Breast epithelium (tissue), 4 donors: ENCODE measurements at regions not wholly inside any gene's neighbourhood (a gene's known extent, or its start where the extent isn't known, plus 50 kb on each side); places are given as distances from the start of the nearest gene placed in this dataset.

ENCODE experiments used
- DNase-seq, 2 donors: peaks; one replicate each; pipeline ENCODE4 v3.0.0-alpha.2; 2019; ENCODE audit warnings: low spot score in 2 of 2
- H3K27ac ChIP-seq, 2 donors: fragments of 200-600 bp; sonication (generic) in 1 of 2; one replicate each; pipeline ENCODE4 v1.5.1; 2016 to 2019; ENCODE audit warnings: mild to moderate bottlenecking in 1 of 2
- H3K27me3 ChIP-seq, 2 donors: fragments of 200-600 bp; sonication (generic) in 1 of 2; one replicate each; pipeline versions ENCODE4 v1.5.1 to v1.6.0; 2017 to 2019; ENCODE audit warnings: control low read depth in 1 of 2, mild to moderate bottlenecking in 1 of 2
- H3K36me3 ChIP-seq: fragments of 200-600 bp; one replicate; pipeline ENCODE4 v1.5.1; 2019
- H3K4me1 ChIP-seq, 2 donors: fragments of 200-600 bp; sonication (generic); one replicate each; pipeline ENCODE4 v1.5.1; 2016 to 2019; ENCODE audit warnings: control low read depth in 1 of 2
- H3K4me3 ChIP-seq, 3 donors: fragments of 200-600 bp; sonication (generic); 1 replicate in 2 of 3; 2 replicates in 1 of 3; pipeline ENCODE4 v1.5.1; 2016 to 2019; ENCODE audit warnings: mild to moderate bottlenecking in 3 of 3, moderate library complexity in 2 of 3
- H3K9me3 ChIP-seq, 2 donors: fragments of 200-600 bp; sonication (generic) in 1 of 2; one replicate each; pipeline ENCODE4 v1.5.1; 2016 to 2019; ENCODE audit warnings: control low read depth in 1 of 2
- CTCF ChIP-seq, 3 donors: fragments of 450-650 bp; IDR thresholded peaks; one replicate each; pipeline ENCODE4 v1.5.1; 2016 to 2017; ENCODE audit warnings: antibody characterized with exemption in 3 of 3, mild to moderate bottlenecking in 3 of 3, moderate library complexity in 3 of 3
- POLR2A ChIP-seq: fragments of 450-650 bp; IDR thresholded peaks from one replicate; pipeline ENCODE4 v1.6.1; 2016; ENCODE audit warnings: antibody characterized with exemption, mild to moderate bottlenecking, moderate library complexity
- POLR2AphosphoS5 ChIP-seq, 3 donors: sonication (generic); formaldehyde crosslinking; IDR thresholded peaks; one replicate each; pipeline ENCODE4 v1.6.1; 2017; ENCODE audit warnings: antibody characterized with exemption in 3 of 3
- intact Hi-C: fragments of 100-400 bp; cut with DNase I; formaldehyde crosslinking; loops from one replicate; pipeline ENCODE4 v1.15.1; 2023; ENCODE audit warnings: low total_unique reads

- H3K4me3 ChIP-seq, result no peak overlapping the region
- DNase-seq, result no peak
- intact Hi-C loops, result no loop called here
- H3K4me1 ChIP-seq, result no peaks in the 10 kb centered on the region
- H3K27me3 ChIP-seq, result no peaks in the 10 kb centered on the region
- no peaks in the 10 kb centered on the region for H3K9me3 ChIP-seq
- TF ChIP-seq POLR2A (no peak), POLR2AphosphoS5 (IDR thresholded peaks at IDR 0.05) (no peak), CTCF (IDR thresholded peaks at IDR 0.05) (no peak)
- H3K27ac ChIP-seq, result no peak overlapping the region
- no peaks in the 10 kb centered on the region for H3K36me3 ChIP-seq
Measured at GRCh38 chr7:72524037-72524436, 111.9 kb upstream of the CALN1 start.

GRCh38 chr7:72504061-72504706 lies 92.0 kb upstream of the CALN1 start:
- Histone ChIP-seq H3K4me1 (no peaks in the 10 kb centered on the region), H3K4me3 (no peak overlapping the region), H3K27ac (no peak overlapping the region), H3K27me3 (no peaks in the 10 kb centered on the region), H3K36me3 (no peaks in the 10 kb centered on the region), H3K9me3 (no peaks in the 10 kb centered on the region)
- TF ChIP-seq POLR2A, result no peak
- no peak for TF ChIP-seq CTCF (IDR thresholded peaks at IDR 0.05)
- no peak for TF ChIP-seq POLR2AphosphoS5 (IDR thresholded peaks at IDR 0.05)
- DNase-seq, result no peak
- intact Hi-C loops, result no loop called here

GRCh38 chr7:72503644-72504043 lies 91.5 kb upstream of the CALN1 start:
- H3K4me1 ChIP-seq, result no peaks in the 10 kb centered on the region
- TF ChIP-seq POLR2AphosphoS5 (IDR thresholded peaks at IDR 0.05) (no peak), POLR2A (no peak), CTCF (IDR thresholded peaks at IDR 0.05) (no peak)
- H3K36me3 ChIP-seq, result no peaks in the 10 kb centered on the region
- H3K27ac ChIP-seq, result no peak overlapping the region
- H3K27me3 ChIP-seq, result no peaks in the 10 kb centered on the region
- DNase-seq, result no peak
- no peaks in the 10 kb centered on the region for H3K9me3 ChIP-seq
- intact Hi-C loops, result no loop called here
- no peak overlapping the region for H3K4me3 ChIP-seq

DNA sequence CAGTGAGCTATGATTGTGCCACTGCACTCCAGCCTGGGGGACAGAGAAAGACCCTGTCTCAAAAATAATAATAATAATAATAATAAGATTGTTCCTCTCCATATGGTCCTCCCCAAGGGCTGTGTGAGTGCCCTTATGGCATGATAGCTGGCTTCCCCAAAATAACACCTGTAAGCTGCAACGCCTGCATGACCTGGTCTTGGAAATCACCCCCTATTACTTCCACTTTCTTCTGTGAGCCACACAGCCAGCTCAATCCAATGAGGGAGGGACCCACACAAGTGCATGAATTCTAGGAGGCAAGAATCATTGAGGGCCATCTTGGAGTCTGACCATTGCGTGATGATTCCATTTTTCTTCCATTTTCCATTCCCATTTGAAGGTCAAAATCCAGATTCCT lies 82.7 kb upstream of the CALN1 start:
- intact Hi-C loops, result no loop called here
- Histone ChIP-seq H3K4me3 (no peak overlapping the region), H3K36me3 (no peaks in the 10 kb centered on the region), H3K27me3 (no peaks in the 10 kb centered on the region), H3K4me1 (no peaks in the 10 kb centered on the region), H3K27ac (no peak overlapping the region), H3K9me3 (peaks cover 0 to 22% of the 10 kb centered on the region in 2 donors)
- DNase-seq, result no peak
- TF ChIP-seq CTCF (IDR thresholded peaks at IDR 0.05), result no peak
- no peak for TF ChIP-seq POLR2A
- TF ChIP-seq POLR2AphosphoS5 (IDR thresholded peaks at IDR 0.05), result no peak

- intact Hi-C loops, result no loop called here
- H3K4me1 ChIP-seq, result no peaks in the 10 kb centered on the region
- H3K4me3 ChIP-seq, result no peak overlapping the region
- TF ChIP-seq POLR2A, result no peak
- TF ChIP-seq CTCF (IDR thresholded peaks at IDR 0.05), result peak in 1 of 3 donors; percentile 36
- H3K36me3 ChIP-seq, result no peaks in the 10 kb centered on the region
- H3K27ac ChIP-seq, result no peak overlapping the region
- no peak for DNase-seq
- H3K9me3 ChIP-seq, result peaks cover 0 to 22% of the 10 kb centered on the region in 2 donors
- no peaks in the 10 kb centered on the region for H3K27me3 ChIP-seq
Measured at GRCh38 chr7:72493850-72494661, 81.9 kb upstream of the CALN1 start.
